Tibial nerve (tissue), 3 donors: ENCODE measurements at regions not wholly inside any gene's neighbourhood (a gene's known extent, or its start where the extent isn't known, plus 50 kb on each side); places are given as distances from the start of the nearest gene placed in this dataset.

Experiments
- POLR2A ChIP-seq, 2 donors: fragments of 450-650 bp; IDR thresholded peaks; one replicate each; pipeline ENCODE4 v1.6.1; 2017; ENCODE audit warnings: antibody characterized with exemption in 2 of 2, mild to moderate bottlenecking in 2 of 2, moderate library complexity in 2 of 2
- TF ChIP-seq, protein P1 (sequence below), 5 experiments: fragments of 200-600 bp in 3 of 5; fragments of 450-650 bp in 2 of 5; sonication (generic) in 3 of 5; IDR thresholded peaks; one replicate each; pipeline ENCODE4 v1.5.1; 2016 to 2019; ENCODE audit warnings: antibody characterized with exemption in 5 of 5, mild to moderate bottlenecking in 3 of 5, moderate library complexity in 2 of 5

GRCh38 chr20:1754749-1755148, 97.2 kb upstream of the SIRPG start:
- no peak for TF ChIP-seq POLR2A (IDR thresholded peaks at IDR 0.05)
- TF ChIP-seq, protein P1, sequence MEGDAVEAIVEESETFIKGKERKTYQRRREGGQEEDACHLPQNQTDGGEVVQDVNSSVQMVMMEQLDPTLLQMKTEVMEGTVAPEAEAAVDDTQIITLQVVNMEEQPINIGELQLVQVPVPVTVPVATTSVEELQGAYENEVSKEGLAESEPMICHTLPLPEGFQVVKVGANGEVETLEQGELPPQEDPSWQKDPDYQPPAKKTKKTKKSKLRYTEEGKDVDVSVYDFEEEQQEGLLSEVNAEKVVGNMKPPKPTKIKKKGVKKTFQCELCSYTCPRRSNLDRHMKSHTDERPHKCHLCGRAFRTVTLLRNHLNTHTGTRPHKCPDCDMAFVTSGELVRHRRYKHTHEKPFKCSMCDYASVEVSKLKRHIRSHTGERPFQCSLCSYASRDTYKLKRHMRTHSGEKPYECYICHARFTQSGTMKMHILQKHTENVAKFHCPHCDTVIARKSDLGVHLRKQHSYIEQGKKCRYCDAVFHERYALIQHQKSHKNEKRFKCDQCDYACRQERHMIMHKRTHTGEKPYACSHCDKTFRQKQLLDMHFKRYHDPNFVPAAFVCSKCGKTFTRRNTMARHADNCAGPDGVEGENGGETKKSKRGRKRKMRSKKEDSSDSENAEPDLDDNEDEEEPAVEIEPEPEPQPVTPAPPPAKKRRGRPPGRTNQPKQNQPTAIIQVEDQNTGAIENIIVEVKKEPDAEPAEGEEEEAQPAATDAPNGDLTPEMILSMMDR (IDR thresholded peaks at IDR 0.05), result no peak
